NCI-H345 treated with DMSO at 0.1 percent for 48 hours (cell line): ENCODE measurements at regions not wholly inside any gene's neighbourhood (a gene's known extent, or its start where the extent isn't known, plus 50 kb on each side); places are given as distances from the start of the nearest gene placed in this dataset.
"Not testable (repeated sequence)": the region's sequence is repeated elsewhere in the genome, so short reads cannot be mapped to it uniquely, and the experiment has no call there.

Experiments used
- DNase-seq: peaks from one replicate; lab custom pipeline; 2025; ENCODE audit not compliant: unreplicated experiment; lab: John Stamatoyannopoulos, UW

DNA sequence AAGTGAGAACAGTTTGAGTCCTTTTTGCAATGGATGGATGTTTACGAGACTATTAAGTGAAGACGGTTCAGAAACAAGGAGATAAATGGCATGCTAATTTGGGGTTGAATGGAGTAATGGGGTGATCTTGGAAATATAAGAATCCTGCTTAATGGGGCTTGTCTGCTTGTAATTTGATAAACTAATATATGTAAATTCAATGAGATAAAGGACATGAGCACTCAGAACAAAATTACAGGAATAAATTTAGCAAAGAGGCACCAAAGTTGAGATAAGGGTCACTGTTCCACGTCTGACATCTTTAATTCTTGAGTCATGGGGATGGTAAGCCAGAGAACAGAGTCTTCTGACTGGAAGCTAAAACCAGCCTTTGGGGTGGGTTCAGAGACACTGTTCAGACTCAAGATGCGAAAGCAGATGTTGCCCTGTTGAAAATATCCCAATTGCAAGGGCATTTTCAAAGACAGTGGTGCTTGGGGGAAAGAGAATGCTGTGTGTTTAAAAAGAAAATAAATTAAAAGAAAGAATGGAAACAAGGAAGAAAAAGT is 67.8 kb upstream of the CHRNB4 start:
- no peak for DNase-seq

DNA sequence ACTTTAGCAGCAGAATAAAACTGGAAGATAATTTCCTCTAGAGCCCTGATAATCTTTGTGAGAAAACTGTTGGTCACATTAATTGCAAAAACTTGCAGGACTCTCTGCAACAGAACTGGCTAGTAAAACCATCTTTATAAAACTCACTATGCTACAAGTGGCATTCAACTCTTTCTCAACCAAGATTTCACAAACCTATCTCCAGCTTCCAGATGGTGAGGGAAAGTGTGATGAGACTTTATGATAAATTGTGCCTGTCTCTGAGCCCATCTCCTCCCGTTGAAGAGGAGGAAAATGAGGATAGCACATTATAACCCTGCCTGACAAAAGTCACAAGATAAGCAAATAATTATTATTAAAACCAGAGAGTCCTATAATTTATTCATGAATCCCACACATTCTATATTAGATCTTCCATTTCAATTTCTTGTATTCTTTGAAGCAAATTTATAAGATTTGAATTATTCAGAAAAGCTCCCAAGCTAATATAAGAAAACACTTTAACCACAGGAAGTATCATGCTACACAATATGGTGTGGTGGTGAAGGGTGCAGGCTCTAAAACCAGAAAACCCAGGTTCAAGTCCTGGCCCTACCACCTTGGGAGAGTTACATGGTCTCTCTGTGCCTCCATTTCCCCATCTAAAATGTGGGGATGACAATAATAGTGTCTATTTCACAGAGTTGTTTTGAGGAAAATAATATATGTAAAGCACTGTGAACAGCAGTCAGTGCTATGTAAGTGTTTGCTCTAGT is 65.6 kb upstream of the CHRNB4 start:
- not testable (repeated sequence) for DNase-seq

DNA sequence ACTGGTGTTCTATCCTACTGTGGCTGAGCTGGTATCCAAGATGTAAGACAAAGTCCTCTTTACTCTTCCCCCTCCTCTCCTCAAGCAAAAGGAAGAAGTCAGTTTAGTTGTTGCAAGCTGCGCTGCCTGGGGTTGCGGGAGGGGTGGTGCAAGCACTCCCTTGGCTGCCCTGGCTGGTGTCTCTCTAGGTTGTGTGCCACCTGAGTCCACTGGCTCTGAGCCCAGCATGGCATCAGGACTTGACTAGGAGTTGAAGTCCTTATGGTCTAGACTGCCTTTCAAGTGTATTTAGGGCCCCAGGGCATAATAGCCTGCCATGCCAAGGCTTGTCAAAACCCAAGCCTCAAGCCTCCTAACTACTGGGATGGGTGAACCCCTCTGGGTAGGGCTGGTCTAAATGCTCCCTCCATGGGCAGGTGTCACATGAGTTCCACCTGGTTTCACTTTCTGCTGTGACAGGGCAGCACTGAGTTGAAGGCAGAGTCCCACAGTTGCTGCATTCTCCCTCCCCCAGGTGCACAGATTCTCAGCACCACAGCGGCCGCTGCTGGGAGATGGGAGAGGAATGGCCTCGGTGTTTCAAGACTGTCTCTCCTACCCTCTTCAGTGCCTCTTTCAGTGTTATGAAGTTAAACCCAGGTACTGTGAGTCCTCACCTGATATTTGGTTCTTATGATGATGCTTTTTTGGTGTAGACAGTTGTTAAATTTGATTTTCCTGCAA is 62.5 kb upstream of the CHRNB4 start:
- DNase-seq: peak; percentile 14

DNA sequence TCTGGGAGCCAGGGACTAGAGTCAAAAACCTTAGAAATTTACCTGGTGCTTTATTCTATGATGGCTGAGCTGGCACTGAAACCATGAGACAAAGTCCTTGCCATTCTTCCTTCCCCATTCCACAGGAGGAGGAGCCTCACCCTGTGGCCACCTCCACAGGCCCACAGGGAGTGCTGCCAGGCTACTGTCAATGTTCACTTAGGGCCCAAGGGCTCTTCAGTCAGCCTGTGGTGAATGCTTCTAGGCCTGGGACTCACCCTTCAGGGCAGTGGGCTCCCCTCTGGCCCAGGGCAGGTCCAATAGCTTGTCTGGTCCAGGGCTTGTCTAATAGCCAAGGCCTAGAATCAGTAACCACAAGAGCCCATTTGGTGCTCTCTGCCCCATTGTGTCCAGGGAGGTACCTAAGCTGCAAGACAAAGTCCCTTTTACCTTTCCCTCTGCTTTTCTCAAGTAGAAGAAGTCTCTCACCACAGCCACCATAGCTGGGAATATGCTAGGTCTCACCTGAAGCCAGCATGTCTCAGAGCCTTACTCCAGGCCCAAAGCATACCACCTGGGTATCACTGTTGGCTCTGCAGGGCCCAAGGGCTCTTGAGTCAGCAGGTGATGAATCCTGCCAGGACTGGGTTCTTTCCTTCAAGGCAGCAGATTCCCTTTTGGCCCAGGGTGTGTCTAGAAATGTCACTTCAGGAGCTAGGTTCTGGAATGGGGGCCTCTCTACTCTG is 61.8 kb upstream of the CHRNB4 start:
- DNase-seq: no peak

DNA sequence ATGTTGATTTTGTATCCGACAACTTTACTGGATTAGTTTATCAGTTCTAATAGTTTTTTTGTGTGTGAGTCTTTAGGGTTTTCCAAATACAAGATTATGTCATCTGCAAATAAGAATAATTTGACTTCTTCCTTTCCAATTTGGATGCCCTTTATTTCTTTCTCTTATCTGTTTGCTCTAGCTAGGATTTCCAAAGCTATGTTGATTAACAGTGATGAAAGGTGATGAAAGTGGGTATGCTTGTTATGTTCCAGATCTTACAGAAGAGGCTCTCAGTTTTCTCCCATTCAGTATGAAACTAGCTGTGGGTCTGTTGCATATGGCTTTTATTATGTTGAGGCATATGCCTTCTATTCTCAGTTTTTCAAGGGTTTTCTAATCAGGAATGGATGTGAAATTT is 56.4 kb upstream of the CHRNB4 start:
- DNase-seq: no peak

DNA sequence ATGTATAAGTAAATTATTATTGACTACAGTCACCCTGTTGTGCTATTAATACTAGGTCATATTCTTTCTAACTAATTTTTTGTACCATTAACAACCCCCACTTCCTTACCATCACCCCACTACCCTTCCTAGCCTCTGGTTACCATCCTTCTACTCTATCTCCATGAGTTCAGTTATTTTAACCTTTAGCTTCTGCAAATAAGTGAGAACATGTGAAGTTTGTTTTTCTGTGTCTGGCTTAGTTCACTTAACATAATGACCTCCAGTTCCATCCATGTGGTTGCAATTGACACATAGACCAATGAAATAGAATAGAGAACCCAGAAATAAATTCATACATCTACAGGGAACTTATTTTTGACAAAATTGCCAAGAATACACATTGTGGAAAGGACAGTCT is 55.4 kb upstream of the CHRNB4 start:
- DNase-seq: no peak

DNA sequence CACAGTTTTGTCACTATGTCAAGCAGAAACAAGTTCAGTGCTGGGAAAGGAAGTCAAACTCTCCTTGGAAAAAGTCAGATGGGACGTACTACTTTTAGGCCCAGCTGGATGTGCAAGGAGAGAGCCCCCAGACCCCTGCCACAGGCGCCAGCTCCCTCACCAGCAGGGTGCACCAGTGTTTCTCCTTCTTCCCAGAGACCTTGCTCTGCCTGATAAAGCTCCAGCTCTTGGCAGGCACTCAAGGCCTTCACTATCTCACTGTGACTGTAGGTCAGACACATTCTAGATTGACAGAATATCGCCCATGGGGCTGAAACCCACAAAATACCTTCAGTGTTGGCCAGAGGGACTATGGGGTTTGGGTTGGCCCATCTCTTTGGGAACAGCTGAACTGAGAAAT is 54.8 kb upstream of the CHRNB4 start:
- DNase-seq: no peak

GRCh38 chr15:78695046-78695671 is 54.1 kb upstream of the CHRNB4 start:
- DNase-seq: no peak

DNA sequence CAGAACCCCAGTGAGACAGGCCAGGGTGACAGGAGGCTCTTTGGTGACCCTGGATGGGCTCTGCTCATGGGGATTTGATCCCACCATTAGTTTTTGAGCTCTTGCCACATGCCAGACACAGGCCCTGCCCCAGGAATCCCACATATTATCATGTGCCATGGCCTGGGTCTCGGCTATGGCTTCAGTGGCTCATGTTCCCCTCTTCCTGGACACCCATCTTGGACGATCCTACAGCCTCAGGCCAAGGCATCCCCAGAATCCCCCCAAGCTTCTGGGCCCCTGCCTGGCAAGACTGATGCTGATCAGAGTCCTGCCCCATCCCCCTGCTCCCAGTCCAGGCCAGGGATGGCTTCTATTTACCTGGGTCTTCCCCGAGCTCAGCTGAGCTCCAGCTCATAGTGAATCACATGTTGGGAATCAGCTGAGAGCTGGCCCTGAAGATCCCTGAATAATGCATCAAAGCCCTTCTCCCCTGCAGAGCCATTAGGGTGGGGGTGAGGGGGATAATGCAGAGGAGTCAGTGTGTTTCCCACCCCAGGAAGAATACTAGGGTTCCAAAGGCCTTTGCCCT is 50.9 kb upstream of the CHRNB4 start:
- no peak for DNase-seq

- DNase-seq: no peak
These were observed 50.3 kb upstream of the CHRNB4 start for GRCh38 chr15:78691167-78691850.
